A549 (cell line): ENCODE measurements at regions not wholly inside any gene's neighbourhood (a gene's known extent, or its start where the extent isn't known, plus 50 kb on each side); places are given as distances from the start of the nearest gene placed in this dataset.

Source experiments
- ATAC-seq, 2 experiments: fragments of 200-7000 bp in 1 of 2; fragments of >200 bp in 1 of 2; cut with Nextera tagmentation in 1 of 2; cut with Tn5 transposase in 1 of 2; 3 replicates each; pipeline versions ENCODE4 v1.8.0 to v1.9.1; 2018 to 2020; ENCODE audit warnings: mild to moderate bottlenecking in 1 of 2, moderate library complexity in 1 of 2
- CTCF ChIA-PET: fragments of 300-600 bp; sonication (Branson Sonifier 250); formaldehyde crosslinking; extraction: SDS; loops from one replicate; lab custom pipeline; 2021; ENCODE audit warnings: antibody characterized with exemption, inconsistent platforms; lab: Yijun Ruan, JAX
- POLR2A ChIA-PET: fragments of 350-600 bp; formaldehyde crosslinking; extraction: SDS; loops from one replicate; lab custom pipeline; 2021; ENCODE audit warnings: antibody characterized with exemption, inconsistent platforms; lab: Yijun Ruan, JAX
- DNase-seq, 2 experiments: peaks; one replicate each; pipeline versions ENCODE4 v3.0.0 to v3.0.0-alpha.2; 2011 to 2016; ENCODE audit warnings: low read depth in 1 of 2, low spot score in 1 of 2
- FAIRE-seq: peaks from 2 replicates; lab custom pipeline; 2011; peaks lifted over from hg19 to GRCh38; lab: Jason Lieb, UNC
- H3K27ac ChIP-seq, 2 experiments: fragments of >200 bp; sonication (Bioruptor Twin); formaldehyde crosslinking; 3 replicates each; pipeline ENCODE4 v1.5.1; 2016 to 2017
- H3K4me1 ChIP-seq: fragments of >200 bp; sonication (Bioruptor Twin); formaldehyde crosslinking; 3 replicates; pipeline ENCODE4 v1.6.1; 2016
- H3K4me2 ChIP-seq: fragments of >200 bp; sonication (Bioruptor Twin); formaldehyde crosslinking; 3 replicates; pipeline ENCODE4 v1.6.1; 2016
- H3K4me3 ChIP-seq: fragments of >200 bp; sonication (Bioruptor Twin); formaldehyde crosslinking; 3 replicates; pipeline ENCODE4 v1.5.1; 2016
- H3K9me3 ChIP-seq: fragments of >200 bp; sonication (Bioruptor Twin); formaldehyde crosslinking; 3 replicates; pipeline ENCODE4 v1.6.1; 2016
- BHLHE40 ChIP-seq: IDR thresholded peaks from 2 replicates; pipeline ENCODE4 v1.6.1; 2012; ENCODE audit warnings: low read depth, low read length, inconsistent platforms
- CBX2 ChIP-seq: fragments of 200-600 bp; sonication (generic); IDR thresholded peaks from 2 replicates; pipeline ENCODE4 v1.6.1; 2016; ENCODE audit warnings: low read depth, mild to moderate bottlenecking, borderline replicate concordance
- CBX8 ChIP-seq: fragments of 200-600 bp; sonication (generic); IDR thresholded peaks from 2 replicates; pipeline ENCODE4 v1.6.1; 2016
- EHF ChIP-seq: fragments of 250-450 bp; sonication (Bioruptor Pico); IDR thresholded peaks from 2 replicates; pipeline ENCODE4 v1.5.0; 2020; ENCODE audit warnings: mild to moderate bottlenecking
- ELK1 ChIP-seq: fragments of 150-350 bp; IDR thresholded peaks from 2 replicates; pipeline ENCODE4 v1.6.1; 2014; ENCODE audit warnings: low read depth, mild to moderate bottlenecking, low read length
- EP300 ChIP-seq, 2 experiments: fragments of >200 bp; sonication (Bioruptor Twin); formaldehyde crosslinking; IDR thresholded peaks; 2 replicates in 1 of 2; 3 replicates in 1 of 2; pipeline ENCODE4 v1.6.1; 2016 to 2017
- ESRRA ChIP-seq: fragments of 150-350 bp; IDR thresholded peaks from 2 replicates; pipeline ENCODE4 v1.6.1; 2014; ENCODE audit warnings: mild to moderate bottlenecking, low read length, borderline replicate concordance
- FOSB ChIP-seq: fragments of 250-450 bp; sonication (Bioruptor Pico); IDR thresholded peaks from 2 replicates; pipeline ENCODE4 v1.5.0; 2020; ENCODE audit warnings: mild to moderate bottlenecking, moderate library complexity
- GATA3 ChIP-seq: IDR thresholded peaks from 2 replicates; pipeline ENCODE4 v1.6.1; 2012; ENCODE audit warnings: borderline replicate concordance
- HDAC2 ChIP-seq: fragments of 200-600 bp; sonication (generic); IDR thresholded peaks from 2 replicates; pipeline ENCODE4 v1.6.1; 2016
- HES2 ChIP-seq: fragments of >200 bp; sonication (Bioruptor Twin); formaldehyde crosslinking; IDR thresholded peaks from 2 replicates; pipeline ENCODE4 v1.6.1; 2016
- HOXB5 ChIP-seq: fragments of 250-450 bp; sonication (Bioruptor Pico); IDR thresholded peaks from 2 replicates; pipeline ENCODE4 v1.5.0; 2020; ENCODE audit warnings: mild to moderate bottlenecking, moderate library complexity
- KDM1A ChIP-seq: fragments of 200-600 bp; sonication (generic); IDR thresholded peaks from 2 replicates; pipeline ENCODE4 v1.6.1; 2016; ENCODE audit warnings: low read depth, mild to moderate bottlenecking
- MAFK ChIP-seq: fragments of 450-650 bp; IDR thresholded peaks from 2 replicates; pipeline ENCODE4 v1.6.1; 2014; ENCODE audit not compliant: partially characterized antibody
- MYC ChIP-seq: IDR thresholded peaks from 2 replicates; pipeline ENCODE4 v1.6.1; 2012; ENCODE audit warnings: mild to moderate bottlenecking, inconsistent platforms, low read length, improper control_type of control experiment, borderline replicate concordance
- NFE2L2 ChIP-seq: fragments of 150-350 bp; conservative IDR thresholded peaks from 2 replicates; pipeline ENCODE4 v1.6.1; 2014; ENCODE audit warnings: low read length
- NPAS2 ChIP-seq: fragments of 250-450 bp; sonication (Bioruptor Pico); IDR thresholded peaks from 2 replicates; pipeline ENCODE4 v1.8.0; 2022; ENCODE audit warnings: mild to moderate bottlenecking, moderate library complexity, borderline replicate concordance
- POLR2A ChIP-seq: IDR thresholded peaks from 2 replicates; pipeline ENCODE4 v1.6.1; 2012; ENCODE audit warnings: mild to moderate bottlenecking, low read length
- POLR2AphosphoS2 ChIP-seq: conservative IDR thresholded peaks from 2 replicates; pipeline ENCODE4 v1.6.1; 2012; ENCODE audit warnings: low read length, improper control_type of control experiment, inconsistent platforms
- RAD21 ChIP-seq, 2 experiments: fragments of >200 bp in 1 of 2; sonication (Bioruptor Twin) in 1 of 2; formaldehyde crosslinking in 1 of 2; IDR thresholded peaks in 1 of 2; conservative IDR thresholded peaks in 1 of 2; 2 replicates in 1 of 2; 3 replicates in 1 of 2; pipeline ENCODE4 v1.6.1; 2012 to 2018; ENCODE audit warnings: inconsistent platforms in 1 of 2
- RCOR1 ChIP-seq: fragments of 150-350 bp; IDR thresholded peaks from 2 replicates; pipeline ENCODE4 v1.6.1; 2014; ENCODE audit warnings: antibody characterized with exemption, low read length, low read depth
- RFX5 ChIP-seq: fragments of 450-650 bp; IDR thresholded peaks from 2 replicates; pipeline ENCODE4 v1.7.1; 2014; ENCODE audit warnings: antibody characterized with exemption, mild to moderate bottlenecking, moderate library complexity
- RNF2 ChIP-seq: fragments of 200-600 bp; sonication (generic); IDR thresholded peaks from 2 replicates; pipeline ENCODE4 v1.6.1; 2016; ENCODE audit warnings: low read depth, mild to moderate bottlenecking, antibody characterized with exemption, moderate library complexity, borderline replicate concordance
- TFCP2L1 ChIP-seq: fragments of 250-450 bp; sonication (Bioruptor Pico); IDR thresholded peaks from 2 replicates; pipeline ENCODE4 v1.5.0; 2021; ENCODE audit warnings: mild to moderate bottlenecking
- ZFP36 ChIP-seq: fragments of 450-650 bp; IDR thresholded peaks from 2 replicates; pipeline ENCODE4 v1.6.1; 2014; ENCODE audit warnings: borderline replicate concordance; ENCODE audit not compliant: partially characterized antibody
- WGBS: methylation state at CpG from one replicate; pipeline ENCODE4 v1.1.6; 2017; ENCODE audit errors: missing lambda C conversion rate; 5-methylcytosine and 5-hydroxymethylcytosine counted together
- TF ChIP-seq, protein P1 (sequence below): fragments of 250-450 bp; sonication (Bioruptor Pico); IDR thresholded peaks from 2 replicates; pipeline ENCODE4 v1.5.0; 2020; ENCODE audit warnings: low read depth, mild to moderate bottlenecking, moderate library complexity

DNA sequence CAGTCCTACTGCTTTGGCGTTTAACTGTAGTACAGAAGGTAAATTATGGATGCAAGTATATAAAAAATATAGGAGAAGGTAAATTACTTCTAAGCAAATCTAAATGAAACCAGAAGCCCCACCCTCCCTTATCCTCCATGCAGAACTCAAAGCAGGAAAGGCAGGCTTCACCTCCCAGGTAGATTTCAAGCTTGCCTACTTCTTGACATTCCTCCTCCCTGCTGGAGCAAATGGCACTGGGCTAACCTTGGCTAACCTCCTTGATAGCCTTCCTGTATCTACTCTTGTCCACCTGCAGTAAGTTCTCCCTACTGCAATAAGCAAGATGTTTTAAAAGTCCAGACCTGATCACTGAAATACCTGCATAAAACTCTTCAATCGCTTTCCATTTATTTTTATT, 396.0 kb downstream of the IRS2 start:
- FAIRE-seq: no peak
- Histone ChIP-seq H3K27ac (no peak overlapping the region), H3K4me3 (no peak overlapping the region), H3K4me2 (no peak overlapping the region), H3K4me1 (no peaks in the 10 kb centered on the region), H3K9me3 (no peaks in the 10 kb centered on the region)
- POLR2A ChIA-PET: no interaction called here
- no peak for DNase-seq
- no peak for ATAC-seq
- CTCF ChIA-PET: interaction anchor here (1.0 kb wide), 1 partner anchor 15 kb away, joined by 3 read pairs; no protein-coding TSS in a partner anchor
- TF ChIP-seq NFE2L2 (no peak), TFCP2L1 (no peak), CBX2 (no peak), ELK1 (no peak), CBX8 (no peak), POLR2AphosphoS2 (no peak), ESRRA (no peak), KDM1A (no peak), GATA3 (no peak), FOSB (CRISPR knock-in tag) (no peak), NPAS2 (CRISPR knock-in tag) (no peak), RNF2 (no peak), EHF (CRISPR knock-in tag) (no peak), ZFP36 (no peak), EP300 (IDR thresholded peaks at IDR 0.05) (no peak), MYC (no peak), RCOR1 (no peak), POLR2A (no peak)
- TF ChIP-seq, protein P1, sequence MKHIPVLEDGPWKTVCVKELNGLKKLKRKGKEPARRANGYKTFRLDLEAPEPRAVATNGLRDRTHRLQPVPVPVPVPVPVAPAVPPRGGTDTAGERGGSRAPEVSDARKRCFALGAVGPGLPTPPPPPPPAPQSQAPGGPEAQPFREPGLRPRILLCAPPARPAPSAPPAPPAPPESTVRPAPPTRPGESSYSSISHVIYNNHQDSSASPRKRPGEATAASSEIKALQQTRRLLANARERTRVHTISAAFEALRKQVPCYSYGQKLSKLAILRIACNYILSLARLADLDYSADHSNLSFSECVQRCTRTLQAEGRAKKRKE (CRISPR knock-in tag): no peak
- 89% methylated on average over 2 of the region's 2 CpGs for WGBS

DNA sequence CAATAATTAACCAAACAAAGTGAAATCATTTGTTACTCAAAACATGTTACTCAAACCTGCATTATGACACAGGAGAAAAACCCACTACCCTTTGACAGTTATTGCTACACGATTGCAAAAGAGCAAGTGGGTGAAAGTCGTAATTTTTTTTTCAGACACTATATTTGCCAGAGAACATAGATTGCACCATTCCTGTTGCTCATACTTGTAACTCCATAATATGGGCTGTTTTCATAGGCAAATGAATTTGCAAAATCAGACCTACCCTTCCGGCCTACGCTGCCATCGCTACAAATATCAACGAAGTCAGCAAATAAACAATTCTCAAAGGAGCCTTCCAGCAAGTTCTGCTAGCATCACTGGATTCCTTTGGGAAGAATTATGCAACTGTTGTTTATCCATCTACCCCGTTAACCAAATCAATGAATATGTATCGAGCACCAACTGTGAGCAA, 396.5 kb downstream of the IRS2 start:
- Histone ChIP-seq H3K4me2 (no peak overlapping the region), H3K4me3 (no peak overlapping the region), H3K4me1 (no peaks in the 10 kb centered on the region), H3K27ac (no peak overlapping the region), H3K9me3 (no peaks in the 10 kb centered on the region)
- no peak for TF ChIP-seq RAD21 (conservative IDR thresholded peaks at IDR 0.05 in 1 of 2, IDR thresholded peaks at IDR 0.05 in 1 of 2)
- TF ChIP-seq MAFK: peak; percentile 23
- WGBS: 91% methylated on average over 8 of the region's 8 CpGs
- FAIRE-seq: no peak
- ATAC-seq: no peak
- CTCF ChIA-PET: no interaction called here
- POLR2A ChIA-PET: no interaction called here
- DNase-seq: no peak

DNA sequence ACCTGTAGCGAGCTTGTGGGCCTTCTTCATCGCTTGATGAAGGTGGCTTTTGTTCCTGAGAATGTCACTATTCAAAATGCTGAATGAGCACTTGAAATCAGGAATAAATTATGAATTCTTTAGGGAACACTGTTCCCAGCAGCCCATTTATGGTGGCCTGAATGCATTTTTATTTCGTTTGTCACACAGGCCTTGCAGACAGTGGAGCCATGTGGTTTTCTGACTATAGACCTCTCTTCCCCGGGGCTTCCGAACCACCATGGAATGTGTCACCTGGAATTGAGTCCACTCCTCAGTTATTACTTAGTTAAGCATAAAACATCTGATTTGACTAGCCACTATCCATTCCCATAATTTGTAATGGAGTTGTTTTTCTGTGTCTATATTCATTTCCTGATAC, 396.9 kb downstream of the IRS2 start:
- no peak overlapping the region for H3K27ac ChIP-seq

More for the DNA sequence above, 396.9 kb downstream of the IRS2 start:
- ChIA-PET CTCF (no interaction called here), POLR2A (no interaction called here)
- ATAC-seq (no peak), FAIRE-seq (no peak), DNase-seq (no peak)
- no peaks in the 10 kb centered on the region for H3K4me1 ChIP-seq
- no peak overlapping the region for H3K4me2 ChIP-seq
- H3K9me3 ChIP-seq: no peaks in the 10 kb centered on the region
- 79% methylated on average over 5 of the region's 5 CpGs for WGBS
- H3K4me3 ChIP-seq: no peak overlapping the region
- no peak for TF ChIP-seq CBX2
- no peak for TF ChIP-seq RFX5
- no peak for TF ChIP-seq ZFP36
- TF ChIP-seq HES2: no peak
- TF ChIP-seq NFE2L2: no peak
- TF ChIP-seq HDAC2: no peak
- TF ChIP-seq RNF2: no peak
- no peak for TF ChIP-seq BHLHE40
- TF ChIP-seq HOXB5: no peak
